Activated CD4-positive, alpha-beta memory T cell treated with anti-CD3 and anti-CD28 coated beads for 36 hours (primary cell): ENCODE measurements at regions not wholly inside any gene's neighbourhood (a gene's known extent, or its start where the extent isn't known, plus 50 kb on each side); places are given as distances from the start of the nearest gene placed in this dataset.

Source experiments
- CTCF ChIA-PET: fragments of 350-600 bp; sonication (Branson Sonifier 250); formaldehyde crosslinking; loops from one replicate; lab custom pipeline; 2021; ENCODE audit warnings: antibody characterized with exemption, inconsistent platforms; lab: Charles Lee
- POLR2A ChIA-PET: fragments of 350-600 bp; sonication (Branson Sonifier 250); formaldehyde crosslinking; loops from one replicate; lab custom pipeline; 2021; ENCODE audit warnings: antibody characterized with exemption; lab: Charles Lee
- DNase-seq: peaks from one replicate; pipeline ENCODE4 v3.0.0-alpha.2; 2020
- H3K27ac Mint-ChIP-seq: one replicate; pipeline ENCODE4 v1.8.0; 2021; ENCODE audit warnings: mixed read lengths
- H3K27me3 Mint-ChIP-seq: one replicate; pipeline ENCODE4 v1.8.0; 2021; ENCODE audit warnings: mixed read lengths
- H3K36me3 Mint-ChIP-seq: one replicate; pipeline ENCODE4 v1.8.0; 2021; ENCODE audit warnings: mixed read lengths
- H3K4me1 Mint-ChIP-seq: one replicate; pipeline ENCODE4 v1.8.0; 2021; ENCODE audit warnings: low read depth, mixed read lengths
- H3K4me3 Mint-ChIP-seq: one replicate; pipeline ENCODE4 v1.8.0; 2021; ENCODE audit warnings: mild to moderate bottlenecking, mixed read lengths
- H3K9me3 Mint-ChIP-seq: one replicate; pipeline ENCODE4 v1.8.0; 2021; ENCODE audit warnings: mixed read lengths
- intact Hi-C: fragments of 100-400 bp; cut with micrococcal nuclease; formaldehyde crosslinking; loops from one replicate; pipeline ENCODE4 v1.15.1; 2023

GRCh38 chr13:111519490-111520170 is 199.2 kb downstream of the TEX29 start:
- peaks cover 10% of the 10 kb centered on the region for H3K27me3 Mint-ChIP-seq
- H3K4me3 Mint-ChIP-seq, result no peak overlapping the region
- intact Hi-C loops, result no loop called here
- no peak overlapping the region for H3K27ac Mint-ChIP-seq
- no peaks in the 10 kb centered on the region for H3K9me3 Mint-ChIP-seq
- H3K36me3 Mint-ChIP-seq, result no peaks in the 10 kb centered on the region
- CTCF ChIA-PET, result no interaction called here
- no peak for DNase-seq
- no peaks in the 10 kb centered on the region for H3K4me1 Mint-ChIP-seq
- POLR2A ChIA-PET, result no interaction called here

- no peak for DNase-seq
- no peaks in the 10 kb centered on the region for H3K36me3 Mint-ChIP-seq
- ChIA-PET CTCF (no interaction called here), POLR2A (no interaction called here)
- no peak overlapping the region for H3K27ac Mint-ChIP-seq
- no peaks in the 10 kb centered on the region for H3K4me1 Mint-ChIP-seq
- H3K4me3 Mint-ChIP-seq, result no peak overlapping the region
- no peaks in the 10 kb centered on the region for H3K9me3 Mint-ChIP-seq
- H3K27me3 Mint-ChIP-seq, result peaks cover 9% of the 10 kb centered on the region
- intact Hi-C loops, result no loop called here
Observed at GRCh38 chr13:111521030-111521429, 200.6 kb downstream of the TEX29 start.

- no peaks in the 10 kb centered on the region for H3K36me3 Mint-ChIP-seq
- H3K4me1 Mint-ChIP-seq, result no peaks in the 10 kb centered on the region
- H3K27me3 Mint-ChIP-seq, result peaks cover 9% of the 10 kb centered on the region
- ChIA-PET CTCF (no interaction called here), POLR2A (no interaction called here)
- intact Hi-C loops, result no loop called here
- no peak overlapping the region for H3K27ac Mint-ChIP-seq
- H3K4me3 Mint-ChIP-seq, result no peak overlapping the region
- H3K9me3 Mint-ChIP-seq, result no peaks in the 10 kb centered on the region
- no peak for DNase-seq
Observed at GRCh38 chr13:111521691-111522229, 201.3 kb downstream of the TEX29 start.

- H3K4me1 Mint-ChIP-seq, result no peaks in the 10 kb centered on the region
- peaks cover 11% of the 10 kb centered on the region for H3K27me3 Mint-ChIP-seq
- H3K36me3 Mint-ChIP-seq, result no peaks in the 10 kb centered on the region
- ChIA-PET CTCF (no interaction called here), POLR2A (no interaction called here)
- intact Hi-C loops, result no loop called here
- H3K4me3 Mint-ChIP-seq, result no peak overlapping the region
- no peak for DNase-seq
- no peak overlapping the region for H3K27ac Mint-ChIP-seq
- no peaks in the 10 kb centered on the region for H3K9me3 Mint-ChIP-seq
Observed at GRCh38 chr13:111525320-111526118, 205.1 kb downstream of the TEX29 start.

- no peak overlapping the region for H3K4me3 Mint-ChIP-seq
- POLR2A ChIA-PET, result no interaction called here
- intact Hi-C loops, result no loop called here
- CTCF ChIA-PET, result no interaction called here
- H3K27me3 Mint-ChIP-seq, result peaks cover 10% of the 10 kb centered on the region
- H3K4me1 Mint-ChIP-seq, result no peaks in the 10 kb centered on the region
- H3K27ac Mint-ChIP-seq, result no peak overlapping the region
- DNase-seq, result no peak
- no peaks in the 10 kb centered on the region for H3K36me3 Mint-ChIP-seq
- no peaks in the 10 kb centered on the region for H3K9me3 Mint-ChIP-seq
Observed at GRCh38 chr13:111526922-111527321, 206.5 kb downstream of the TEX29 start.

GRCh38 chr13:111527614-111528229 is 207.3 kb downstream of the TEX29 start:
- no peak for DNase-seq
- peaks cover 11% of the 10 kb centered on the region for H3K27me3 Mint-ChIP-seq
- H3K36me3 Mint-ChIP-seq, result no peaks in the 10 kb centered on the region
- no peak overlapping the region for H3K4me3 Mint-ChIP-seq
- ChIA-PET POLR2A (no interaction called here), CTCF (no interaction called here)
- H3K4me1 Mint-ChIP-seq, result no peaks in the 10 kb centered on the region
- no peak overlapping the region for H3K27ac Mint-ChIP-seq
- intact Hi-C loops, result no loop called here
- H3K9me3 Mint-ChIP-seq, result no peaks in the 10 kb centered on the region

GRCh38 chr13:111528513-111528912 is 208.1 kb downstream of the TEX29 start:
- no peak for DNase-seq
- POLR2A ChIA-PET, result no interaction called here
- H3K27ac Mint-ChIP-seq, result no peak overlapping the region
- no peak overlapping the region for H3K4me3 Mint-ChIP-seq
- CTCF ChIA-PET, result no interaction called here
- H3K4me1 Mint-ChIP-seq, result no peaks in the 10 kb centered on the region
- H3K36me3 Mint-ChIP-seq, result no peaks in the 10 kb centered on the region
- intact Hi-C loops, result no loop called here
- H3K27me3 Mint-ChIP-seq, result peaks cover 17% of the 10 kb centered on the region
- H3K9me3 Mint-ChIP-seq, result no peaks in the 10 kb centered on the region

- DNase-seq, result no peak
- no peaks in the 10 kb centered on the region for H3K9me3 Mint-ChIP-seq
- no peak overlapping the region for H3K27ac Mint-ChIP-seq
- intact Hi-C loops, result no loop called here
- ChIA-PET POLR2A (no interaction called here), CTCF (no interaction called here)
- H3K4me1 Mint-ChIP-seq, result peaks cover 2% of the 10 kb centered on the region
- H3K4me3 Mint-ChIP-seq, result no peak overlapping the region
- H3K27me3 Mint-ChIP-seq, result peaks cover 25% of the 10 kb centered on the region
- no peaks in the 10 kb centered on the region for H3K36me3 Mint-ChIP-seq
Observed at GRCh38 chr13:111530137-111530870, 209.9 kb downstream of the TEX29 start.

- Mint-ChIP-seq H3K4me1 (peaks cover 5% of the 10 kb centered on the region), H3K36me3 (no peaks in the 10 kb centered on the region), H3K4me3 (no peak overlapping the region), H3K27ac (no peak overlapping the region), H3K9me3 (no peaks in the 10 kb centered on the region), H3K27me3 (peaks cover 31% of the 10 kb centered on the region)
- intact Hi-C loops, result no loop called here
- no peak for DNase-seq
- ChIA-PET CTCF (no interaction called here), POLR2A (no interaction called here)
Observed at GRCh38 chr13:111531505-111531904, 211.1 kb downstream of the TEX29 start.

- no peak overlapping the region for H3K27ac Mint-ChIP-seq
- DNase-seq, result no peak
- no peaks in the 10 kb centered on the region for H3K9me3 Mint-ChIP-seq
- peaks cover 37% of the 10 kb centered on the region for H3K27me3 Mint-ChIP-seq
- H3K4me3 Mint-ChIP-seq, result no peak overlapping the region
- POLR2A ChIA-PET, result no interaction called here
- H3K4me1 Mint-ChIP-seq, result peaks cover 5% of the 10 kb centered on the region
- CTCF ChIA-PET, result no interaction called here
- intact Hi-C loops, result no loop called here
- no peaks in the 10 kb centered on the region for H3K36me3 Mint-ChIP-seq
Observed at GRCh38 chr13:111532111-111532510, 211.7 kb downstream of the TEX29 start.

GRCh38 chr13:111533900-111534683 is 213.7 kb downstream of the TEX29 start:
- no peak for DNase-seq
- Mint-ChIP-seq H3K27me3 (peaks cover 44% of the 10 kb centered on the region), H3K9me3 (no peaks in the 10 kb centered on the region), H3K36me3 (no peaks in the 10 kb centered on the region), H3K4me3 (no peak overlapping the region), H3K27ac (no peak overlapping the region), H3K4me1 (peaks cover 5% of the 10 kb centered on the region)
- CTCF ChIA-PET, result no interaction called here
- intact Hi-C loops, result no loop called here
- POLR2A ChIA-PET, result no interaction called here
